ACC112 (cell line): ENCODE measurements at regions not wholly inside any gene's neighbourhood (a gene's known extent, or its start where the extent isn't known, plus 50 kb on each side); places are given as distances from the start of the nearest gene placed in this dataset.

Experiments
- H2AFZ ChIP-seq: fragments of 200-600 bp; sonication (generic); one replicate; pipeline ENCODE4 v1.6.0; 2017; ENCODE audit warnings: antibody characterized with exemption, low read length; ENCODE audit not compliant: unreplicated experiment
- H3K27ac ChIP-seq: fragments of 200-600 bp; sonication (generic); 2 replicates; pipeline ENCODE4 v1.5.1; 2014; ENCODE audit warnings: low read depth, mild to moderate bottlenecking, antibody characterized with exemption, low read length, moderate library complexity
- H3K27me3 ChIP-seq: fragments of 200-600 bp; sonication (generic); 2 replicates; pipeline ENCODE4 v1.6.1; 2014; ENCODE audit warnings: mild to moderate bottlenecking, antibody characterized with exemption, low read length, moderate library complexity, mixed read lengths; ENCODE audit not compliant: insufficient read depth
- H3K36me3 ChIP-seq: fragments of 200-600 bp; sonication (generic); 2 replicates; pipeline ENCODE4 v1.6.1; 2016; ENCODE audit warnings: mild to moderate bottlenecking, antibody characterized with exemption, low read length, moderate library complexity, mixed read lengths; ENCODE audit not compliant: insufficient read depth
- H3K4me1 ChIP-seq: fragments of 200-600 bp; sonication (generic); one replicate; pipeline ENCODE4 v1.6.1; 2016; ENCODE audit warnings: low read length, mixed read lengths; ENCODE audit not compliant: insufficient read depth, unreplicated experiment, control insufficient read depth
- H3K4me3 ChIP-seq: fragments of 200-600 bp; sonication (generic); 2 replicates; pipeline ENCODE4 v1.5.1; 2014; ENCODE audit warnings: mild to moderate bottlenecking, low read depth, low read length
- H3K79me2 ChIP-seq: fragments of 200-600 bp; sonication (generic); one replicate; pipeline ENCODE4 v1.6.0; 2016; ENCODE audit warnings: low read length; ENCODE audit not compliant: control insufficient read depth, unreplicated experiment, insufficient read depth

- Histone ChIP-seq H2AFZ (no peak overlapping the region), H3K27me3 (no peaks in the 10 kb centered on the region), H3K4me3 (no peak overlapping the region), H3K4me1 (no peaks in the 10 kb centered on the region), H3K36me3 (no peaks in the 10 kb centered on the region), H3K27ac (no peak overlapping the region), H3K79me2 (no peaks in the 10 kb centered on the region)
Observed at GRCh38 chr4:12139296-12139695, 710.6 kb upstream of the HS3ST1 start.

- Histone ChIP-seq H3K4me3 (no peak overlapping the region), H2AFZ (no peak overlapping the region), H3K4me1 (no peaks in the 10 kb centered on the region)
Observed at GRCh38 chr4:12138488-12138887, 709.8 kb upstream of the HS3ST1 start.

GRCh38 chr4:12137575-12137974 is 708.9 kb upstream of the HS3ST1 start:
- H2AFZ ChIP-seq: no peak overlapping the region
- H3K4me3 ChIP-seq: no peak overlapping the region
- no peaks in the 10 kb centered on the region for H3K4me1 ChIP-seq
- H3K27me3 ChIP-seq: no peaks in the 10 kb centered on the region
- no peaks in the 10 kb centered on the region for H3K36me3 ChIP-seq
- no peaks in the 10 kb centered on the region for H3K79me2 ChIP-seq
- no peak overlapping the region for H3K27ac ChIP-seq

More at GRCh38 chr4:12138488-12138887, 709.8 kb upstream of the HS3ST1 start:
- H3K79me2 ChIP-seq: no peaks in the 10 kb centered on the region
- no peak overlapping the region for H3K27ac ChIP-seq
- no peaks in the 10 kb centered on the region for H3K27me3 ChIP-seq
- no peaks in the 10 kb centered on the region for H3K36me3 ChIP-seq

- Histone ChIP-seq H2AFZ (no peak overlapping the region), H3K4me1 (no peaks in the 10 kb centered on the region), H3K4me3 (no peak overlapping the region), H3K27me3 (no peaks in the 10 kb centered on the region), H3K79me2 (no peaks in the 10 kb centered on the region), H3K36me3 (no peaks in the 10 kb centered on the region), H3K27ac (no peak overlapping the region)
Observed at GRCh38 chr4:12126474-12126873, 697.8 kb upstream of the HS3ST1 start.

GRCh38 chr4:12124138-12124537 is 695.4 kb upstream of the HS3ST1 start:
- no peaks in the 10 kb centered on the region for H3K36me3 ChIP-seq
- H3K4me1 ChIP-seq: no peaks in the 10 kb centered on the region
- no peaks in the 10 kb centered on the region for H3K27me3 ChIP-seq
- no peak overlapping the region for H3K4me3 ChIP-seq
- no peak overlapping the region for H2AFZ ChIP-seq
- H3K27ac ChIP-seq: no peak overlapping the region
- no peaks in the 10 kb centered on the region for H3K79me2 ChIP-seq

DNA sequence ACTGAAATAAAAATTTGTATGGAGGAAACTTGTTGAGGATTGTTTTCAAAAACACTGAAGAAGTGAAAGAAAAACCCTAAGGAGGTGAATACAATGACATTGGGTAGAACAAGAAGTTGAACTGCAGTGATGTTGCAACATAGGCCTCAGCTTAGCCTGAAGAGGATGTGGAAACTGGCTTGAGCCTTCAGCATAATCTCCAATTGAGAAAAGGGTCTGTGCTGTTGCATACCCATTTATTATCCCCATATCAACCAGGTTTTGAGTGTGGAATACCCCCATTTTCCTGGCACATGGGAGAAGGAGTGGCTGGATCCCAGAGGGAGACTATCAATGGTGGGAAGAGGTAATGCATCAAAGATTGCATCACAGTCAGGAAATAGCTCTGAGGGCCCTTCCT is 695.0 kb upstream of the HS3ST1 start:
- H3K27ac ChIP-seq: no peak overlapping the region
- no peaks in the 10 kb centered on the region for H3K4me1 ChIP-seq
- H3K27me3 ChIP-seq: no peaks in the 10 kb centered on the region
- no peak overlapping the region for H2AFZ ChIP-seq
- H3K79me2 ChIP-seq: no peaks in the 10 kb centered on the region
- H3K36me3 ChIP-seq: no peaks in the 10 kb centered on the region
- no peak overlapping the region for H3K4me3 ChIP-seq

DNA sequence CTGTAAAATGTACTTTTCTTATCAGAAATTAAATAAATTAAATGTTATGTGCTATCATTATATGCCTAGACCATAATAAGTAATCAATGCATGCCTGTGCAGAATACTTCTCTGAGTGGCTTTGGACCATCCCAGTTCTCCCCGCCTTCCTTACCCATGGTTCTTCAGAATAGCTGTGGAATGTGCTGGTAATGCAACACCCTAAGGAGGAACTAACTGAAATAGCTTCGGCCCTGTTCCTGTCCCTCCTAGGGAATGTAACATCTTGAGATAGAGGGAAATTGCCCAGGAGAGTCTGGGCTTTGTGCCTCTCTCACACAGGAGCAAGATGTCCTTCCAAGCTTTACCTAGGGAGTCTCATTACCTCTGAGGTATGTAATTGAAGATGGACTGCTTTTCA is 693.6 kb upstream of the HS3ST1 start:
- H3K27me3 ChIP-seq: no peaks in the 10 kb centered on the region
- H3K36me3 ChIP-seq: no peaks in the 10 kb centered on the region
- H3K79me2 ChIP-seq: no peaks in the 10 kb centered on the region
- no peaks in the 10 kb centered on the region for H3K4me1 ChIP-seq
- no peak overlapping the region for H3K27ac ChIP-seq
- H2AFZ ChIP-seq: no peak overlapping the region
- no peak overlapping the region for H3K4me3 ChIP-seq

- Histone ChIP-seq H3K4me1 (no peaks in the 10 kb centered on the region), H3K27me3 (no peaks in the 10 kb centered on the region), H3K36me3 (no peaks in the 10 kb centered on the region), H2AFZ (no peak overlapping the region), H3K27ac (no peak overlapping the region), H3K4me3 (no peak overlapping the region), H3K79me2 (no peaks in the 10 kb centered on the region)
Observed at GRCh38 chr4:12120968-12121367, 692.3 kb upstream of the HS3ST1 start.

- H3K4me1 ChIP-seq: no peaks in the 10 kb centered on the region
- no peaks in the 10 kb centered on the region for H3K27me3 ChIP-seq
- H3K4me3 ChIP-seq: no peak overlapping the region
- H3K36me3 ChIP-seq: no peaks in the 10 kb centered on the region
- no peak overlapping the region for H2AFZ ChIP-seq
- H3K27ac ChIP-seq: peak overlapping the region; percentile 43
- no peaks in the 10 kb centered on the region for H3K79me2 ChIP-seq
Observed at GRCh38 chr4:12118651-12119213, 690.0 kb upstream of the HS3ST1 start.

- Histone ChIP-seq H3K79me2 (no peaks in the 10 kb centered on the region), H2AFZ (no peak overlapping the region), H3K36me3 (no peaks in the 10 kb centered on the region), H3K4me1 (no peaks in the 10 kb centered on the region), H3K27ac (no peak overlapping the region), H3K27me3 (no peaks in the 10 kb centered on the region), H3K4me3 (no peak overlapping the region)
Observed at GRCh38 chr4:12116009-12116552, 687.4 kb upstream of the HS3ST1 start.

DNA sequence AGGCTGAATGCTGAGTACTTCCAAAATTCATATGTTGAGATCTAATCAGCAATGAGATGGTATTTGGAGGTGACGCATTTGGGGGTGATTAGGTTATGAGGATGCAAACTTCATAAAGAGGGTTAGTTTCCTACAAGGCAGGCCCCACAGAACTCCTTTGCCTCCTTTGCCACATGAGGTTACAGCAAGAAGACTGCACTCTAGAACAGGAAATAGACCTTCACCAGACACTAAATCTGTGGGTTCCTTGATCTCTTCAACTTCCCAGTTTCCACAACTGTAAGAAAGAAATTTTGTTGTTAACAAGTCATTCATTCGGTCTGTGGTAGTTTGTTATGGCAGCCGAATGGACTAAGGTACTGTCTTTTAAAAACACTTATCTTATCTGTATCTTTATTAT is 681.9 kb upstream of the HS3ST1 start:
- H3K36me3 ChIP-seq: no peaks in the 10 kb centered on the region
- H3K4me3 ChIP-seq: no peak overlapping the region
- H3K79me2 ChIP-seq: no peaks in the 10 kb centered on the region
- no peak overlapping the region for H3K27ac ChIP-seq
- no peaks in the 10 kb centered on the region for H3K4me1 ChIP-seq
- H2AFZ ChIP-seq: no peak overlapping the region
- no peaks in the 10 kb centered on the region for H3K27me3 ChIP-seq
